ENCODE measurements at regions not wholly inside any gene's neighbourhood (a gene's known extent, or its start where the extent isn't known, plus 50 kb on each side); places are given as distances from the start of the nearest gene placed in this dataset.

GRCh38 chr3:193944518-193944884 is 191.4 kb upstream of the HES1 start:
- TF ChIP-seq CTCF (IDR thresholded peaks at IDR 0.05) (no peak), POLR2AphosphoS5 (IDR thresholded peaks at IDR 0.05) (no peak)
